C4-2B (cell line): ENCODE measurements at regions not wholly inside any gene's neighbourhood (a gene's known extent, or its start where the extent isn't known, plus 50 kb on each side); places are given as distances from the start of the nearest gene placed in this dataset.

Source experiments
- H3K27ac ChIP-seq: fragments of 450-650 bp; 2 replicates; pipeline ENCODE4 v1.5.1; 2017
- ZFX ChIP-seq: fragments of 450-650 bp; IDR thresholded peaks from 2 replicates; pipeline ENCODE4 v1.6.1; 2017
- TF ChIP-seq, protein P1 (sequence below): fragments of 450-650 bp; conservative IDR thresholded peaks from 2 replicates; pipeline ENCODE4 v1.5.1; 2017; ENCODE audit warnings: mild to moderate bottlenecking

DNA sequence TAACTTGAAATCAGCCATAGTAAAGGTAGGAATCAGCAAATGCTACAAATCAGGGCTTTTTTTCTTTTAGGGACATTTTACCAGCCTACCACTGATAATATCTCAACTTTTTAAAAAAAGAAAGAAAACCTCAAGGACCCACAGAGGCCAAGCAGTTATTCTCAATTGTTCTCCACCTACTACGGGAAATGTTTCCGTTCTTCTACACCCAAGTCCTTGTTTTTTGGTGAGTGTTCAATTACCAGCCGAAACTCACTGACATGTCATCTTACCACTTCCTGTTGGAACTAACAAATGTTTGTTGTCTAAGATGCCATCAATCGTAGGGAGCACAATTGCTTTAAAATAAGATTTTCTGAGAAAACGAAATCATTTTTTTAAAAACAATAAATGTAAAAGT, 50.2 kb upstream of the CDK1 start:
- TF ChIP-seq, protein P1, sequence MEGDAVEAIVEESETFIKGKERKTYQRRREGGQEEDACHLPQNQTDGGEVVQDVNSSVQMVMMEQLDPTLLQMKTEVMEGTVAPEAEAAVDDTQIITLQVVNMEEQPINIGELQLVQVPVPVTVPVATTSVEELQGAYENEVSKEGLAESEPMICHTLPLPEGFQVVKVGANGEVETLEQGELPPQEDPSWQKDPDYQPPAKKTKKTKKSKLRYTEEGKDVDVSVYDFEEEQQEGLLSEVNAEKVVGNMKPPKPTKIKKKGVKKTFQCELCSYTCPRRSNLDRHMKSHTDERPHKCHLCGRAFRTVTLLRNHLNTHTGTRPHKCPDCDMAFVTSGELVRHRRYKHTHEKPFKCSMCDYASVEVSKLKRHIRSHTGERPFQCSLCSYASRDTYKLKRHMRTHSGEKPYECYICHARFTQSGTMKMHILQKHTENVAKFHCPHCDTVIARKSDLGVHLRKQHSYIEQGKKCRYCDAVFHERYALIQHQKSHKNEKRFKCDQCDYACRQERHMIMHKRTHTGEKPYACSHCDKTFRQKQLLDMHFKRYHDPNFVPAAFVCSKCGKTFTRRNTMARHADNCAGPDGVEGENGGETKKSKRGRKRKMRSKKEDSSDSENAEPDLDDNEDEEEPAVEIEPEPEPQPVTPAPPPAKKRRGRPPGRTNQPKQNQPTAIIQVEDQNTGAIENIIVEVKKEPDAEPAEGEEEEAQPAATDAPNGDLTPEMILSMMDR, result no peak
- TF ChIP-seq ZFX, result no peak
- H3K27ac ChIP-seq, result no peak overlapping the region

GRCh38 chr10:60726257-60726656, 52.0 kb upstream of the CDK1 start:
- TF ChIP-seq, protein P1, result no peak
- TF ChIP-seq ZFX, result no peak

DNA sequence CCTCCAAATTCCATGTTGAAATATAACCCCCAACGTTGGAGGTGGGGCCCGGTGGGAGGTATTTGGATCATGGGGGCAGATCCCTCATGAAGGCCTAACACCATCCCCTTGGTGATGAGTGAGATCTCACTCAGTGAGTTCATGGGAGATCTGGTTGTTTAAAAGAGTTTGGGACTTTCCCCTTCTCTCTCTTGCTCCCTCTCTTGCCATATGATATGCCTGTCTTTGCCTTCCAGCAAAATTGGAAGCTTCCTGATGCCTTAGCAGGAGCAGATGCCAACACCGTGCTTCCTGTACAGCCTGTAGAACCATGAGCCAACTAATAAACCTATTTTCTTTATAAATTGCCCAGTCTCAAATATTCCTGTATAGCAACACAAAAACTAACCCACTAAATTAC, 55.7 kb upstream of the CDK1 start:
- TF ChIP-seq, protein P1, result no peak
- no peak for TF ChIP-seq ZFX
- H3K27ac ChIP-seq, result peak overlapping the region; percentile 85; the same call in 1 of the 2 replicates

More at GRCh38 chr10:60726257-60726656, 52.0 kb upstream of the CDK1 start:
- H3K27ac ChIP-seq, result no peak overlapping the region

DNA sequence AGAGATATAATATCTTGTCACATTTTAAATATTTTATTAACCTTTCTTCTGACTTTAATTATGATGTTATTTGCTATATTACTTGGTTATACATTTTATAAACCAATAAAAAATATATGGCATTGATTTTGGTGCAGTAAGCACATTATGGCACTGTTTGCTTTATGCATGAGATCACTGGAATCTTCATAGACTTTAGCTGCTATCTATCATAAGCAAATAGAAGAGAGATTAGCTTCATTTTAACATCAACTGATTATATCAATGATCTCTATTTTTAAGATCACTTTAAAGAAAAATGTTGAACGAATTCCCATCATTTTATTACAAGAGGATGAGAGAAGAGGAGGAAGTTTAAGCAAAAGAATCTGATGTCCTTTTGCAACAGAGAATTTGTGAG, 58.6 kb upstream of the CDK1 start:
- TF ChIP-seq, protein P1, result no peak
- no peak for TF ChIP-seq ZFX
- H3K27ac ChIP-seq, result no peak overlapping the region

- H3K27ac ChIP-seq, result no peak overlapping the region
These were observed 59.4 kb upstream of the CDK1 start for GRCh38 chr10:60718886-60719285.

GRCh38 chr10:60717852-60718251, 60.4 kb upstream of the CDK1 start:
- peak overlapping the region; percentile 50; the same call in 1 of the 2 replicates for H3K27ac ChIP-seq
- TF ChIP-seq, protein P1, result no peak
- TF ChIP-seq ZFX, result no peak

More at GRCh38 chr10:60718886-60719285, 59.4 kb upstream of the CDK1 start:
- TF ChIP-seq, protein P1, result no peak
- TF ChIP-seq ZFX, result no peak

- no peak overlapping the region for H3K27ac ChIP-seq
- no peak for TF ChIP-seq ZFX
- TF ChIP-seq, protein P1, result no peak
These were observed 64.0 kb upstream of the CDK1 start for GRCh38 chr10:60714233-60714632.
